Brain microvascular endothelial cell (primary cell): ENCODE measurements at regions not wholly inside any gene's neighbourhood (a gene's known extent, or its start where the extent isn't known, plus 50 kb on each side); places are given as distances from the start of the nearest gene placed in this dataset.

Experiments
- DNase-seq: peaks from one replicate; pipeline ENCODE4 v3.0.0-alpha.2; 2020
- H3K27ac ChIP-seq: fragments of 250-450 bp; sonication (Bioruptor Pico); 2 replicates; pipeline ENCODE4 v1.5.1; 2020; ENCODE audit warnings: mild to moderate bottlenecking, moderate library complexity
- H3K27me3 ChIP-seq: fragments of 250-450 bp; sonication (Bioruptor Pico); replicated peaks from 2 replicates; pipeline ENCODE4 v1.5.1; 2020; ENCODE audit warnings: mild to moderate bottlenecking
- H3K36me3 ChIP-seq: fragments of 250-450 bp; sonication (Bioruptor Pico); replicated peaks from 2 replicates; pipeline ENCODE4 v1.5.1; 2020; ENCODE audit warnings: mild to moderate bottlenecking
- H3K4me3 ChIP-seq: 2 replicates; pipeline ENCODE4 v1.5.1; 2011; ENCODE audit warnings: low read depth, mild to moderate bottlenecking, control low read depth, low read length, moderate library complexity
- CTCF ChIP-seq: IDR thresholded peaks from 2 replicates; pipeline ENCODE4 v1.5.1; 2011; ENCODE audit warnings: low read depth, mild to moderate bottlenecking, moderate library complexity, low read length, control low read depth, inconsistent platforms; ENCODE audit errors: missing control alignments
- in situ Hi-C: cut with HindIII; loops from 2 replicates; pipeline ENCODE4 v1.10.0; 2017; ENCODE audit warnings: low sequenced_read_pairs, low pct_ligation_motif_present

DNA sequence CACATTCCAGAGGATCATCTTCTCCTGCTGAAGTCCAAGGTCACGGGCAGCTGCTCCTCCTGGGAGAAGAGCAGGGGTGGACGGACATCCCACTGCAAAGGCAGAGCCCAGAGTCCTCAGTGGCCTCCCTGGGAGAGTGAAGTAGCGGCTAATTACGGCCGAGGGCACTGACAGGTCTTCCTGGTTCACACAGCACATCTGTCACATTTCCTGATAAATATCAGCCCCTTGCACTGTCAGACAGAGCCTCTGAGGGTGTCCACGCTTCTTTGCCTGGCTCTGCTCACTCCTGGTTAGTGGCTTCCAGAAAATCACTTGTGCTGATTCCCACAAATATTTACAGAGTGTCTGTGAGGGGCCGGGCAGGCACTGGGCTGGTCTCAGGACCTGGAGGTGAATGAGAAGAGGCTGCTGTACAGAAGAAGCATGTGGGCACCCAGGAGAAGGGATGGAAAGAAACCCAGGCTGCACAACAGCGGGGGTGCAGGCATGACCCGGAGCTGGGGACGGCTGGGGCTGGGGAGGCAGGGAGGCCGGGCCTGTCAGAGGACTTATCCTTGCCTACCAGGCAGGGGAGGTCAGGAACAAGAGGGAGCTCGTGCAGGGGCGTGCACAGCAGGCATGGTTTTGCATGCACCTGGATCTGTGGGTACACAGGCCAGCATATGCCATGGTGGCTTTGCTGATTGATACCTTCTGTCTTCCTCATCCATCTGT, 258.2 kb upstream of the TNRC6C start:
- H3K27ac ChIP-seq, result no peak overlapping the region
- H3K27me3 ChIP-seq, result peaks cover 16% of the 10 kb centered on the region
- in situ Hi-C loops, result no loop called here
- H3K36me3 ChIP-seq, result no peaks in the 10 kb centered on the region
- no peak overlapping the region for H3K4me3 ChIP-seq
- no peak for DNase-seq
- TF ChIP-seq CTCF, result no peak

DNA sequence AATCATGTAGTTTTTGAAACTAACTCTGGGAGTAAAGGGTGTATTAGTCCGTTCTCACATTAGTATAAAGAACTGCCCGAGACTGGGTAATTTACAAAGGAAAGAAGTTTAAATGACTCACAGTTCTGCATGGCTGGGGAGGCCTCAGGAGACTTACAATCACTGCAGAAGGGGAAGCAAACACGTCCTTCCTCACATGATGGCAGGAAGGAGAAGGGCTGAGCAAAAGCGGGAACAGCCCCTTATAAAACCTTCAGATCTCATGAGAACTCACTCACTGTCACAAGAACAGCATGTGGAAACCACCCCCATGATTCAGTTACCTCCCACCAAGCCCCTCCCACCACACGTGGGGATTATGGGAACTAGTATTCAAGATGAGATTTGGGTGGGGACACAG, 256.5 kb upstream of the TNRC6C start:
- Histone ChIP-seq H3K4me3 (no peak overlapping the region), H3K36me3 (no peaks in the 10 kb centered on the region), H3K27ac (no peak overlapping the region), H3K27me3 (peaks cover 4% of the 10 kb centered on the region)
- DNase-seq, result no peak
- no peak for TF ChIP-seq CTCF
- in situ Hi-C loops, result no loop called here

GRCh38 chr17:77704048-77704815, 254.3 kb upstream of the TNRC6C start:
- no peaks in the 10 kb centered on the region for H3K36me3 ChIP-seq
- no peak for TF ChIP-seq CTCF
- no peak overlapping the region for H3K4me3 ChIP-seq
- DNase-seq, result no peak
- no peaks in the 10 kb centered on the region for H3K27me3 ChIP-seq
- no peak overlapping the region for H3K27ac ChIP-seq
- in situ Hi-C loops, result no loop called here

DNA sequence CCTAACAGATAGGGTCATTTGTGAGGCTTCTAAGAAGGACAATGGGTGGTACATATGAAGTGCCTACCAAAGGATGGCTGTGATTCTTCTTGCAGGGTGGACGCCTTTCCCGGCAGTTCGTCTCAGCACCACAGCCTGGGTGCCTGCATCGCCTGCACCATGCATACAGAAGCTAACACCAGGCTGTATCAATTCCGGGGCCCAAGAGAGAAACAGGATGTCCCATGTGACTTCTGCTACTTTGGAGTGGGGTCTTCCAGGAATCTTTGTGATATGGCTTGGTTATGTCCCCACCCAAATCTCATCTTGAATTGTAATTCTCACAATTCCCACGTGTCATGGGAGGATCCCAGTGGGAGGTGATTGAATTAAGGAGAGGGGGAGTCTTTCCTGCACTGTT, 251.6 kb upstream of the TNRC6C start:
- Histone ChIP-seq H3K36me3 (no peaks in the 10 kb centered on the region), H3K4me3 (no peak overlapping the region), H3K27me3 (no peaks in the 10 kb centered on the region), H3K27ac (no peak overlapping the region)
- no peak for DNase-seq
- in situ Hi-C loops, result no loop called here
- no peak for TF ChIP-seq CTCF

DNA sequence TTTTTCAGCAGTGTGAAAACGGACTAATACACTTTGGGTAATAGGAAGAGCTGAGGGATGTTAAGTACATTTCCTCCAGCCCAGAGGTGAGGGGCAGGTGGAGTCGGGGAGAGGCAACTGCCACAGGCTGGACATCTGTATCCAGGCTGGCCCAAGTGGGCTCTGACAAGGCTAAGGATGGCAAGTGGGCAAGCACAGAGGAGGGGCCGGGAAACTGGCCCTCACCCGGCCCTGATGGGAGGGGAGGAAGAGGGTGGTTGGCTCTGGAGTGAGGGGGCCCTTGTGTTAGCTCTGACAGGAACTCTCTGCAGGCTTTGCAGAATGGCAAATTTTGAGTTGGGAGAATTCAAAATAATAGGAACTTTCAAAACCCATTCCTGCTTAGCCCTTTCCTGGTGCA, 251.0 kb upstream of the TNRC6C start:
- H3K27me3 ChIP-seq, result no peaks in the 10 kb centered on the region
- H3K4me3 ChIP-seq, result no peak overlapping the region
- TF ChIP-seq CTCF, result no peak
- in situ Hi-C loops, result no loop called here
- DNase-seq, result no peak
- H3K27ac ChIP-seq, result no peak overlapping the region
- no peaks in the 10 kb centered on the region for H3K36me3 ChIP-seq

- DNase-seq, result no peak
- no peak overlapping the region for H3K4me3 ChIP-seq
- in situ Hi-C loops, result no loop called here
- H3K27ac ChIP-seq, result no peak overlapping the region
- no peaks in the 10 kb centered on the region for H3K36me3 ChIP-seq
- no peak for TF ChIP-seq CTCF
- no peaks in the 10 kb centered on the region for H3K27me3 ChIP-seq
These were observed 250.5 kb upstream of the TNRC6C start for GRCh38 chr17:77708049-77708448.
